GM18867 (cell line): ENCODE measurements at regions not wholly inside any gene's neighbourhood (a gene's known extent, or its start where the extent isn't known, plus 50 kb on each side); places are given as distances from the start of the nearest gene placed in this dataset.
A peak's percentile ranks its signal among the peaks of the same experiment; 100 is the strongest.

ENCODE experiments used
- ATAC-seq: cut with Tn5 transposase; IDR thresholded peaks from one replicate; pipeline ENCODE4 v1.9.1; 2021; ENCODE audit warnings: mild to moderate bottlenecking, moderate library complexity; ENCODE audit not compliant: unreplicated experiment

- no peak for ATAC-seq
Observed at GRCh38 chr2:221330436-221330835, 241.7 kb downstream of the EPHA4 start.

- no peak for ATAC-seq
Observed at GRCh38 chr2:221334481-221335218, 237.5 kb downstream of the EPHA4 start.

- ATAC-seq = no peak
Observed at GRCh38 chr2:221335219-221335752, 236.8 kb downstream of the EPHA4 start.

- ATAC-seq = no peak
Observed at GRCh38 chr2:221336967-221337366, 235.1 kb downstream of the EPHA4 start.

GRCh38 chr2:221337957-221338685 lies 234.0 kb downstream of the EPHA4 start:
- ATAC-seq = no peak

- ATAC-seq = no peak
Observed at GRCh38 chr2:221342388-221342787, 229.7 kb downstream of the EPHA4 start.

- peak; percentile 65 for ATAC-seq
Observed at GRCh38 chr2:221343524-221343923, 228.6 kb downstream of the EPHA4 start.

GRCh38 chr2:221345516-221345915 lies 226.6 kb downstream of the EPHA4 start:
- no peak for ATAC-seq

- ATAC-seq = no peak
Observed at GRCh38 chr2:221346411-221346810, 225.7 kb downstream of the EPHA4 start.

GRCh38 chr2:221347471-221347870 lies 224.6 kb downstream of the EPHA4 start:
- ATAC-seq = no peak

- no peak for ATAC-seq
Observed at GRCh38 chr2:221350616-221351015, 221.5 kb downstream of the EPHA4 start.

GRCh38 chr2:221353201-221353600 lies 218.9 kb downstream of the EPHA4 start:
- no peak for ATAC-seq

GRCh38 chr2:221360312-221360711 lies 211.8 kb downstream of the EPHA4 start:
- ATAC-seq = no peak

GRCh38 chr2:221360742-221361141 lies 211.4 kb downstream of the EPHA4 start:
- ATAC-seq = no peak

- ATAC-seq = no peak
Observed at GRCh38 chr2:221361633-221362032, 210.5 kb downstream of the EPHA4 start.

- ATAC-seq = no peak
Observed at GRCh38 chr2:221364672-221365071, 207.4 kb downstream of the EPHA4 start.
